ENCODE measurements at regions not wholly inside any gene's neighbourhood (a gene's known extent, or its start where the extent isn't known, plus 50 kb on each side); places are given as distances from the start of the nearest gene placed in this dataset.

- TF ChIP-seq REST (IDR thresholded peaks at IDR 0.05; ENCODE audit: low read depth, low read length): no peak
- TF ChIP-seq ELF1 (IDR thresholded peaks at IDR 0.05): no peak
- no peak for TF ChIP-seq PBX3 (IDR thresholded peaks at IDR 0.05)
- TF ChIP-seq CHD2 (IDR thresholded peaks at IDR 0.05; ENCODE audit: low read length, partially characterized antibody): no peak
These were observed 479.8 kb upstream of the SEMA3A start (continued) for GRCh38 chr7:84674236-84674913.

- Histone ChIP-seq H3K27ac (ENCODE audit: low read depth in 2 of 2, low read length in 1 of 2) (no peak overlapping the region), H3K36me3 (replicated peaks in 1 of 2; ENCODE audit: control insufficient read depth in 1 of 2, insufficient read depth in 2 of 2, low read length in 1 of 2) (no peaks in the 10 kb centered on the region), H3K79me2 (ENCODE audit: insufficient read depth) (no peaks in the 10 kb centered on the region), H2AFZ (ENCODE audit: low read depth) (no peak overlapping the region), H3K4me1 (ENCODE audit: control insufficient read depth in 1 of 2, insufficient read depth in 2 of 2, low read depth in 1 of 2, low read length in 1 of 2) (peaks cover 0 to 27% of the 10 kb centered on the region in 2 experiments; a peak in 2 of 4 replicates), H3K4me3 (ENCODE audit: low read depth in 2 of 2, low read length in 1 of 2) (no peak overlapping the region), H3K9ac (no peak overlapping the region), H3K4me2 (no peak overlapping the region), H3K9me3 (no peaks in the 10 kb centered on the region), H3K27me3 (ENCODE audit: insufficient read depth) (no peaks in the 10 kb centered on the region), H4K20me1 (ENCODE audit: insufficient read depth) (no peaks in the 10 kb centered on the region), H3F3A (replicated peaks; ENCODE audit: insufficient read depth) (no peaks in the 10 kb centered on the region), H3K9me2 (no peaks in the 10 kb centered on the region)
- 89% methylated on average over 3 of the region's 3 CpGs for WGBS (ENCODE audit: low lambda C conversion rate)
- CTCF ChIA-PET: no interaction called here
- POLR2A ChIA-PET: no interaction called here
- DNase-seq: no peak
- no peak for TF ChIP-seq RCOR1 (IDR thresholded peaks at IDR 0.05; ENCODE audit: low read length)
- no peak for TF ChIP-seq NFIC (IDR thresholded peaks at IDR 0.05; ENCODE audit: borderline replicate concordance)
- TF ChIP-seq ZBTB33 (IDR thresholded peaks at IDR 0.05; ENCODE audit: borderline replicate concordance, low read depth): no peak
- TF ChIP-seq IRF3 (IDR thresholded peaks at IDR 0.05; ENCODE audit: low read depth, low read length): no peak
- TF ChIP-seq MXI1 (IDR thresholded peaks at IDR 0.05; ENCODE audit: low read depth, low read length): no peak
- no peak for TF ChIP-seq ELF1 (IDR thresholded peaks at IDR 0.05)
- no peak for TF ChIP-seq MEF2A (IDR thresholded peaks at IDR 0.05; ENCODE audit: borderline replicate concordance, low read depth)
- no peak for TF ChIP-seq EZH2phosphoT487 (IDR thresholded peaks at IDR 0.05; ENCODE audit: borderline replicate concordance, low read depth)
- no peak for TF ChIP-seq NRF1 (IDR thresholded peaks at IDR 0.05; ENCODE audit: low read depth, low read length)
- TF ChIP-seq RXRA (IDR thresholded peaks at IDR 0.05; ENCODE audit: borderline replicate concordance, low read depth): no peak
- TF ChIP-seq POLR2AphosphoS5 (IDR thresholded peaks at IDR 0.05; ENCODE audit: low read depth, low read length): no peak
- no peak for TF ChIP-seq FOXM1 (IDR thresholded peaks at IDR 0.05; ENCODE audit: low read depth)
- TF ChIP-seq GATA2 (CRISPR knock-in tag; IDR thresholded peaks at IDR 0.05): no peak
- TF ChIP-seq TEAD4 (IDR thresholded peaks at IDR 0.05; ENCODE audit: borderline replicate concordance, insufficient read depth): no peak
- TF ChIP-seq JUND (IDR thresholded peaks at IDR 0.05): no peak
- no peak for TF ChIP-seq SMC3 (IDR thresholded peaks at IDR 0.05; ENCODE audit: low read depth, low read length)
- TF ChIP-seq FOSL2 (IDR thresholded peaks at IDR 0.05; ENCODE audit: borderline replicate concordance, low read depth): no peak
- TF ChIP-seq USF1 (IDR thresholded peaks at IDR 0.05; ENCODE audit: borderline replicate concordance, low read depth): no peak
These were observed 474.7 kb upstream of the SEMA3A start for GRCh38 chr7:84669177-84669732.
